ENCODE measurements at regions not wholly inside any gene's neighbourhood (a gene's known extent, or its start where the extent isn't known, plus 50 kb on each side); places are given as distances from the start of the nearest gene placed in this dataset.

- WGBS (ENCODE audit: insufficient coverage), result 75% methylated on average over 1 of the region's 1 CpG
- H3K9me3 ChIP-seq, result no peaks in the 10 kb centered on the region
- H3K27me3 Mint-ChIP-seq, result no peaks in the 10 kb centered on the region
- no peak overlapping the region for H3K27ac Mint-ChIP-seq
- H3K9me3 Mint-ChIP-seq, result peaks cover 3 to 16% (median 8%) of the 10 kb centered on the region in 3 donors
- H3K4me3 ChIP-seq (ENCODE audit: control insufficient read depth in 1 of 2, extremely low read depth in 1 of 2, low read length in 1 of 2), result no peak overlapping the region
- H3K4me1 Mint-ChIP-seq, result no peaks in the 10 kb centered on the region
- no peak for DNase-seq
- no peak for ATAC-seq (replicated peaks in 1 of 4)
- no peaks in the 10 kb centered on the region for H3K36me3 Mint-ChIP-seq
- H3K4me3 Mint-ChIP-seq, result no peak overlapping the region
- no peaks in the 10 kb centered on the region for H3K36me3 ChIP-seq (ENCODE audit: control insufficient read depth in 2 of 2, extremely low read depth in 1 of 2, insufficient read depth in 1 of 2, low read length in 1 of 2)
- H3K27ac ChIP-seq (ENCODE audit: low read length), result no peak overlapping the region
- H3K4me1 ChIP-seq (ENCODE audit: control insufficient read depth in 1 of 2, extremely low read depth in 1 of 2, insufficient read depth in 2 of 2, low read length in 2 of 2), result no peaks in the 10 kb centered on the region
- CTCF ChIA-PET, result no interaction called here
- no peaks in the 10 kb centered on the region for H3K27me3 ChIP-seq (replicated peaks in 1 of 2; ENCODE audit: control insufficient read depth in 2 of 2, extremely low read depth in 1 of 2, insufficient read depth in 2 of 2, low read length in 1 of 2)
- POLR2A ChIA-PET, result no interaction called here
Observed at GRCh38 chr11:28961726-28962125, 853.5 kb downstream of the METTL15 start.

GRCh38 chr11:28956446-28956845 is 848.3 kb downstream of the METTL15 start:
- ATAC-seq (replicated peaks in 1 of 4) (no peak), DNase-seq (no peak)
- WGBS (ENCODE audit: insufficient coverage), result no CpG with 5 or more reads among the region's 3 CpGs
- Histone ChIP-seq H3K4me3 (ENCODE audit: control insufficient read depth in 1 of 2, extremely low read depth in 1 of 2, low read length in 1 of 2) (no peak overlapping the region), H3K27me3 (replicated peaks in 1 of 2; ENCODE audit: control insufficient read depth in 2 of 2, extremely low read depth in 1 of 2, insufficient read depth in 2 of 2, low read length in 1 of 2) (no peaks in the 10 kb centered on the region), H3K27ac (ENCODE audit: low read length) (no peak overlapping the region), H3K9me3 (no peaks in the 10 kb centered on the region), H3K36me3 (ENCODE audit: control insufficient read depth in 2 of 2, extremely low read depth in 1 of 2, insufficient read depth in 1 of 2, low read length in 1 of 2) (no peaks in the 10 kb centered on the region), H3K4me1 (ENCODE audit: control insufficient read depth in 1 of 2, extremely low read depth in 1 of 2, insufficient read depth in 2 of 2, low read length in 2 of 2) (no peaks in the 10 kb centered on the region)
- Mint-ChIP-seq H3K27ac (no peak overlapping the region), H3K27me3 (no peaks in the 10 kb centered on the region), H3K36me3 (no peaks in the 10 kb centered on the region), H3K4me3 (no peak overlapping the region), H3K9me3 (peaks cover 8 to 23% (median 9%) of the 10 kb centered on the region in 3 donors), H3K4me1 (no peaks in the 10 kb centered on the region)
- ChIA-PET POLR2A (no interaction called here), CTCF (no interaction called here)

- Mint-ChIP-seq H3K27ac (no peak overlapping the region), H3K9me3 (peaks cover 7 to 17% (median 15%) of the 10 kb centered on the region in 3 donors), H3K27me3 (no peaks in the 10 kb centered on the region), H3K36me3 (no peaks in the 10 kb centered on the region), H3K4me3 (no peak overlapping the region), H3K4me1 (no peaks in the 10 kb centered on the region)
- ChIA-PET CTCF (no interaction called here), POLR2A (no interaction called here)
- Histone ChIP-seq H3K36me3 (ENCODE audit: control insufficient read depth in 2 of 2, extremely low read depth in 1 of 2, insufficient read depth in 1 of 2, low read length in 1 of 2) (no peaks in the 10 kb centered on the region), H3K9me3 (no peaks in the 10 kb centered on the region), H3K4me3 (ENCODE audit: control insufficient read depth in 1 of 2, extremely low read depth in 1 of 2, low read length in 1 of 2) (no peak overlapping the region), H3K27me3 (replicated peaks in 1 of 2; ENCODE audit: control insufficient read depth in 2 of 2, extremely low read depth in 1 of 2, insufficient read depth in 2 of 2, low read length in 1 of 2) (no peaks in the 10 kb centered on the region), H3K27ac (ENCODE audit: low read length) (no peak overlapping the region), H3K4me1 (ENCODE audit: control insufficient read depth in 1 of 2, extremely low read depth in 1 of 2, insufficient read depth in 2 of 2, low read length in 2 of 2) (no peaks in the 10 kb centered on the region)
- ATAC-seq (replicated peaks in 1 of 4) (no peak), DNase-seq (no peak)
- WGBS (ENCODE audit: insufficient coverage), result no CpG with 5 or more reads among the region's 1 CpG
Observed at GRCh38 chr11:28951191-28951590, 843.0 kb downstream of the METTL15 start.

DNA sequence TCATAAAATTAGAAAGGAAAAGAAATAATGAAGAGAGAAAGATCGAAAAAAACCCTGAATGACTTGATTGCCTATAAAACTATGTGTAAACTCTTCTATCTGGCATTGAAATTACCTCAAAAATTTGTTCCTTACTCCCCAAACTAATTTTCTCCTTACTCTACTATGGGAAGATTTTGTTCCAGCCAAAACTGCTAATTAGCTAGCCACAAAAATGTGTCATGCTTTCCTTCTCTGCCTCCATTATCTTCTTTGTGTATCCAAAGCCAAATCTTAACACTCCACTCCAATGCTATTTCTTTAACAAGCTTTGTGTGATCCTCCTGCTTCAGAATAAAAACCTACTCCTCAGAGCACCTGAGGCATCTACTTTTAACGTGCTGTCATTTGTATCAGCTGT is 831.2 kb downstream of the METTL15 start:
- H3K27ac ChIP-seq (ENCODE audit: low read length), result no peak overlapping the region
- no peaks in the 10 kb centered on the region for H3K4me1 ChIP-seq (ENCODE audit: control insufficient read depth in 1 of 2, extremely low read depth in 1 of 2, insufficient read depth in 2 of 2, low read length in 2 of 2)
- no peaks in the 10 kb centered on the region for H3K36me3 ChIP-seq (ENCODE audit: control insufficient read depth in 2 of 2, extremely low read depth in 1 of 2, insufficient read depth in 1 of 2, low read length in 1 of 2)
- no peak for ATAC-seq (replicated peaks in 1 of 4)
- H3K4me1 Mint-ChIP-seq, result no peaks in the 10 kb centered on the region
- H3K4me3 Mint-ChIP-seq, result no peak overlapping the region
- no peaks in the 10 kb centered on the region for H3K36me3 Mint-ChIP-seq
- no peaks in the 10 kb centered on the region for H3K27me3 ChIP-seq (replicated peaks in 1 of 2; ENCODE audit: control insufficient read depth in 2 of 2, extremely low read depth in 1 of 2, insufficient read depth in 2 of 2, low read length in 1 of 2)
- ChIA-PET CTCF (no interaction called here), POLR2A (no interaction called here)
- no peaks in the 10 kb centered on the region for H3K27me3 Mint-ChIP-seq
- no peak for DNase-seq
- peaks cover 11 to 41% (median 25%) of the 10 kb centered on the region in 3 donors for H3K9me3 Mint-ChIP-seq
- no peaks in the 10 kb centered on the region for H3K9me3 ChIP-seq
- H3K4me3 ChIP-seq (ENCODE audit: control insufficient read depth in 1 of 2, extremely low read depth in 1 of 2, low read length in 1 of 2), result no peak overlapping the region
- no peak overlapping the region for H3K27ac Mint-ChIP-seq
- WGBS (ENCODE audit: insufficient coverage), result no CpG with 5 or more reads among the region's 2 CpGs

GRCh38 chr11:28938091-28938490 is 829.9 kb downstream of the METTL15 start:
- H3K9me3 ChIP-seq, result no peaks in the 10 kb centered on the region
- no peaks in the 10 kb centered on the region for H3K4me1 ChIP-seq (ENCODE audit: control insufficient read depth in 1 of 2, extremely low read depth in 1 of 2, insufficient read depth in 2 of 2, low read length in 2 of 2)
- no peaks in the 10 kb centered on the region for H3K27me3 ChIP-seq (replicated peaks in 1 of 2; ENCODE audit: control insufficient read depth in 2 of 2, extremely low read depth in 1 of 2, insufficient read depth in 2 of 2, low read length in 1 of 2)
- DNase-seq (no peak), ATAC-seq (replicated peaks in 1 of 4) (no peak)
- Mint-ChIP-seq H3K36me3 (no peaks in the 10 kb centered on the region), H3K4me3 (no peak overlapping the region), H3K4me1 (no peaks in the 10 kb centered on the region), H3K27ac (no peak overlapping the region), H3K9me3 (peaks cover 2 to 32% (median 21%) of the 10 kb centered on the region in 3 donors), H3K27me3 (no peaks in the 10 kb centered on the region)
- no peak overlapping the region for H3K4me3 ChIP-seq (ENCODE audit: control insufficient read depth in 1 of 2, extremely low read depth in 1 of 2, low read length in 1 of 2)
- H3K27ac ChIP-seq (ENCODE audit: low read length), result no peak overlapping the region
- CTCF ChIA-PET, result no interaction called here
- WGBS (ENCODE audit: insufficient coverage), result no CpG with 5 or more reads among the region's 1 CpG
- no peaks in the 10 kb centered on the region for H3K36me3 ChIP-seq (ENCODE audit: control insufficient read depth in 2 of 2, extremely low read depth in 1 of 2, insufficient read depth in 1 of 2, low read length in 1 of 2)
- POLR2A ChIA-PET, result no interaction called here

- H3K4me3 Mint-ChIP-seq, result no peak overlapping the region
- H3K4me1 ChIP-seq (ENCODE audit: control insufficient read depth in 1 of 2, extremely low read depth in 1 of 2, insufficient read depth in 2 of 2, low read length in 2 of 2), result no peaks in the 10 kb centered on the region
- ATAC-seq (replicated peaks in 1 of 4), result no peak
- no peaks in the 10 kb centered on the region for H3K4me1 Mint-ChIP-seq
- ChIA-PET CTCF (no interaction called here), POLR2A (no interaction called here)
- H3K9me3 ChIP-seq, result no peaks in the 10 kb centered on the region
- no peak overlapping the region for H3K27ac ChIP-seq (ENCODE audit: low read length)
- H3K27me3 Mint-ChIP-seq, result no peaks in the 10 kb centered on the region
- DNase-seq, result no peak
- peaks cover 10 to 29% (median 22%) of the 10 kb centered on the region in 3 donors for H3K9me3 Mint-ChIP-seq
- no peaks in the 10 kb centered on the region for H3K36me3 Mint-ChIP-seq
- H3K4me3 ChIP-seq (ENCODE audit: control insufficient read depth in 1 of 2, extremely low read depth in 1 of 2, low read length in 1 of 2), result no peak overlapping the region
- H3K27ac Mint-ChIP-seq, result no peak overlapping the region
- WGBS (ENCODE audit: insufficient coverage), result no CpG with 5 or more reads among the region's 4 CpGs
- no peaks in the 10 kb centered on the region for H3K36me3 ChIP-seq (ENCODE audit: control insufficient read depth in 2 of 2, extremely low read depth in 1 of 2, insufficient read depth in 1 of 2, low read length in 1 of 2)
- H3K27me3 ChIP-seq (replicated peaks in 1 of 2; ENCODE audit: control insufficient read depth in 2 of 2, extremely low read depth in 1 of 2, insufficient read depth in 2 of 2, low read length in 1 of 2), result no peaks in the 10 kb centered on the region
Observed at GRCh38 chr11:28932940-28933339, 824.8 kb downstream of the METTL15 start.

DNA sequence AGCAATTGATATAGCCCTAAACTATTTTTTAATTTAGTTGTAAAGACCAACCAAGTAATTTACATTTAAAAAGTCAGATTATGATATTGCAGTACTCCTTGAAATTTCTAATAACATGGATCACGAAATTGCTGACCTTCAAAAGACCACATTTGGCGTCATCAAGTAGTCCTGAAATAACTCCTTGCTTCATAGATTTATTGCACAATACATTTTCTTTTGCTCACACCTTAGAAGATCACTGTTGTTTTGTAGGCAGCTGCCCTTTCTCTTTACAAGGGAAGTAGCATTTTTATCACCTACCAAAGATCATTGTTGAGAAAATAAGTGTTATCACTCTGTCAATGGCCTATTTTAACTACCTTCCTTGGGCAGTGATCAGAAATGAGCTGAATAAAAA is 815.8 kb downstream of the METTL15 start:
- Mint-ChIP-seq H3K36me3 (no peaks in the 10 kb centered on the region), H3K9me3 (peaks cover 6 to 26% (median 15%) of the 10 kb centered on the region in 3 donors), H3K27ac (no peak overlapping the region), H3K4me1 (no peaks in the 10 kb centered on the region), H3K27me3 (no peaks in the 10 kb centered on the region), H3K4me3 (no peak overlapping the region)
- Histone ChIP-seq H3K27ac (ENCODE audit: low read length) (no peak overlapping the region), H3K4me1 (ENCODE audit: control insufficient read depth in 1 of 2, extremely low read depth in 1 of 2, insufficient read depth in 2 of 2, low read length in 2 of 2) (no peaks in the 10 kb centered on the region), H3K4me3 (ENCODE audit: control insufficient read depth in 1 of 2, extremely low read depth in 1 of 2, low read length in 1 of 2) (no peak overlapping the region), H3K9me3 (no peaks in the 10 kb centered on the region), H3K27me3 (replicated peaks in 1 of 2; ENCODE audit: control insufficient read depth in 2 of 2, extremely low read depth in 1 of 2, insufficient read depth in 2 of 2, low read length in 1 of 2) (no peaks in the 10 kb centered on the region), H3K36me3 (ENCODE audit: control insufficient read depth in 2 of 2, extremely low read depth in 1 of 2, insufficient read depth in 1 of 2, low read length in 1 of 2) (no peaks in the 10 kb centered on the region)
- DNase-seq, result no peak
- 86% methylated on average over 2 of the region's 2 CpGs for WGBS (ENCODE audit: insufficient coverage)
- ATAC-seq (replicated peaks in 1 of 4), result no peak
- ChIA-PET CTCF (no interaction called here), POLR2A (no interaction called here)
